ENCODE measurements at regions not wholly inside any gene's neighbourhood (a gene's known extent, or its start where the extent isn't known, plus 50 kb on each side); places are given as distances from the start of the nearest gene placed in this dataset.

DNA sequence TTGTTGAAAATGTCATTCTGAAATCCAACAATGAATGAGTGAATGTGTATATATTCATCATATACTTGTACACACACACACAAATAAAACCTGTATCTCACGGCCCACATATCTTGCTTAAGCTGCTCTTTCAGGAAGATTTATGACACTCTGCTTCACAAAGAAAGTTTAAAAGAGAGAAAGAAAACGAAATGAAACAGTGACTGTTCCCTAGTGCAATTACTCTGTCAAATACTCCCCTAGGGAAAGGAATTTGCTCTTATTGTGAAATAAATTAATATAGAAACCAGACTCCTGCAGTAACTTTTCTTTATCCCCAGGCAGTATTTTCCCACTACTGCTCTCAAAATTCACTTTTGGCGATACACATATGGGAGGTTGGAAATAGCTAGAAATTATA, 329.1 kb downstream of the VPS13C start:
- TF ChIP-seq EZH2 (IDR thresholded peaks at IDR 0.05; ENCODE audit: insufficient read depth, poor library complexity, severe bottlenecking), result no peak
- TF ChIP-seq EZH2phosphoT487 (IDR thresholded peaks at IDR 0.05; ENCODE audit: insufficient read depth, low read depth), result no peak
